GM12873 (cell line): ENCODE measurements at regions not wholly inside any gene's neighbourhood (a gene's known extent, or its start where the extent isn't known, plus 50 kb on each side); places are given as distances from the start of the nearest gene placed in this dataset.

Source experiments
- TF ChIP-seq, protein P1 (sequence below): IDR thresholded peaks from 2 replicates; pipeline ENCODE4 v1.5.1; 2012; ENCODE audit warnings: low read depth, mild to moderate bottlenecking, moderate library complexity, low read length, control low read depth; ENCODE audit not compliant: insufficient read depth; ENCODE audit errors: missing control alignments

DNA sequence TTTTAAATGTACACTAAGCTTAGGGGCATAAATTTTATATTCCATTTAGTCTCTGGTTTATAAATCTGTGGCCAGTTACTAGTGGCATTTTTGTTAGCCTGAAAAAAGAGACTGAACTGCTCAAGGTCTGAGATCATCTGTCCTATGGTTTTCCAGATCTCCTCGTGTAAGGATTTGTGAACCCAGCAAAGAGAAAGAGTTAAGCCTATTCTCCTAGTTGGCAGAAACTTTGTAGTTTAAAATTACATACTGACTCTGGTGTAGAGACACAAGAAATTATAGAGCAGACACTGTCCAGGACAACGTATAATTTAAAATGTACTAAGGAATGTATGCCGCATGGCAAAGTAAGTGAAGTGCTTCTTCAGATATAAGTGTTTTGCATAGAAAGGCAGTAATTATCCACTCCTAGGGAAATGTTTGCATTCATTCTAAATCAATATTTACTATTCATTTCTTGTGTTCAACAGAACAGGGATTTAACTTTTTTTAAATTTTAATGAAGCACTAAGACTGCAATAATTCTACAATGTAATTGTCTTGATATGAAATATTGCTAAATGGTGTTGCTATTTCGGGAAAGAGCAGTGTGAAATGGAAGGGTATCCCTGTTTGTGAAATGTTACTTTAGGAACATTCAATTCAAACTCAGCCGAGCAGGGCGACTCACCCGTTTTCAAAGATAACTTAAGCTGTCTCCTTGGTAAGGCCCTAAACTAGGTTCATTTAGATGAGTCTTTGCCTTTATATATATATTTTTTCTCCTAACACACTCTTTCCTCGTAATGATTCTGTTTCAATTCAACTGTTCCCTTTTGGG lies 508.4 kb upstream of the ZEB2 start:
- TF ChIP-seq, protein P1, sequence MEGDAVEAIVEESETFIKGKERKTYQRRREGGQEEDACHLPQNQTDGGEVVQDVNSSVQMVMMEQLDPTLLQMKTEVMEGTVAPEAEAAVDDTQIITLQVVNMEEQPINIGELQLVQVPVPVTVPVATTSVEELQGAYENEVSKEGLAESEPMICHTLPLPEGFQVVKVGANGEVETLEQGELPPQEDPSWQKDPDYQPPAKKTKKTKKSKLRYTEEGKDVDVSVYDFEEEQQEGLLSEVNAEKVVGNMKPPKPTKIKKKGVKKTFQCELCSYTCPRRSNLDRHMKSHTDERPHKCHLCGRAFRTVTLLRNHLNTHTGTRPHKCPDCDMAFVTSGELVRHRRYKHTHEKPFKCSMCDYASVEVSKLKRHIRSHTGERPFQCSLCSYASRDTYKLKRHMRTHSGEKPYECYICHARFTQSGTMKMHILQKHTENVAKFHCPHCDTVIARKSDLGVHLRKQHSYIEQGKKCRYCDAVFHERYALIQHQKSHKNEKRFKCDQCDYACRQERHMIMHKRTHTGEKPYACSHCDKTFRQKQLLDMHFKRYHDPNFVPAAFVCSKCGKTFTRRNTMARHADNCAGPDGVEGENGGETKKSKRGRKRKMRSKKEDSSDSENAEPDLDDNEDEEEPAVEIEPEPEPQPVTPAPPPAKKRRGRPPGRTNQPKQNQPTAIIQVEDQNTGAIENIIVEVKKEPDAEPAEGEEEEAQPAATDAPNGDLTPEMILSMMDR = no peak

DNA sequence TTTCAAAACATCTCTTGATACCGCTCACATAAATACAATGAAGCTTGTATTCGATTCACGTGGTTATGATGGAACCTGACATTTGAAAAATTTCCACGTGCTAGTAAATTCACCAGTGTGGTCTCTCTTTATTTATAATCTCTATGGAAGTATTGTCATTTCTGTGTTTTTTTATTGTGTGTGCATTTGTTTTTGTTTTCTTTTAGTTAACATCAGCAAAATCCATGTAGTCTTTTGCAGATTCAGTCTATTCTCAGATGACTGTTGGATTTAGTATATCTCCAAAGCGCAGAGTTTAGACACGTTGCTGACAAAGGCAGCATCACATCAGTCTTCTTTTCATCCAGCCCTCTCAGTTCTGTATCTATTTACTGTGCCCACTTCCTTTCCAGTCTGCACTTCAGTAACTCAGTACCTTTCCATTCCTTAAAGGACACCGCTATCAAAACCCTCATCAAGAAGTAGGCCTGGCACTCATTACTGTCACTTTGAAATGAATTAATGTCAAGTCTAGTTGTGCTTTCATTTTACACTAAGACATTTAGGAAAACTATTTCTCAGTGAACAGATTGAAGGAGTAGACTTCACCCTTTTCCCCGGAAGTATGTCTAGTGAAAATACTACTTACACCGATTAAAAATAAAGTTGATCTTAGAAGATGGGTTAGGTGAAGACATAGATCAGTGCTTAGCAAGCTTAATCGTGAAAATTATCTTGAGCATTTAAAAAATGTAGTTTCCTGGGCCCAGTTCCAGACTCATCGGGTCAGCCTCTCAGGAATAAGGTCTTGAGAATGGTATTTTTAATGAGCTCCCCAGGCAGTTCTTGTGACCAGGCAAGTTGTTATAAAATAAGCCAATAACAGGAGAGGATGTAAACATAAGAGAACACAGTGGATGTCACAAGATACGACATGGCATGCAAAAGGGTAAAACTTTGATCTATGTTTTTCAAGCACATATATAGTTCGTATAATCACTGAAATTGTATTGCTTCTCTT lies 506.8 kb upstream of the ZEB2 start:
- TF ChIP-seq, protein P1 = no peak

DNA sequence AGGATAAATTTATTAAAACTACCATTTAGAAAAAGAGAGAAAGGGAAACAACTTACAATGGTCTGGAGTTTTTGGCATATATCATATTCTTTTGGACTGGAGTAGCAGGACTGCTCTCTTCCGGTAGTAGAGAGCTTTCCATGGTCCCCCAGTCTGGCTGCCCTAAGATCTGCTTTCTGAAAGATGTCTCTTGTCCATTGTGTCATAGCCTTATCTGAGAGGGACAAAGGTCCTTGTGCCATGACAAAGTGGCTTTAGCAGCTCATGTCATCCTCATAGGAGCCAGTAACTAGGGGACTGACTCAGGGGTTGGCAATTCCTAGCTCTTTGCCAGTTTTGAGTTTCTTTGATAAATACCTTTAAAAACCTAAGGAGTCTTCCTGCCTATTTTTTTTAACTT lies 505.5 kb upstream of the ZEB2 start:
- TF ChIP-seq, protein P1 = no peak

DNA sequence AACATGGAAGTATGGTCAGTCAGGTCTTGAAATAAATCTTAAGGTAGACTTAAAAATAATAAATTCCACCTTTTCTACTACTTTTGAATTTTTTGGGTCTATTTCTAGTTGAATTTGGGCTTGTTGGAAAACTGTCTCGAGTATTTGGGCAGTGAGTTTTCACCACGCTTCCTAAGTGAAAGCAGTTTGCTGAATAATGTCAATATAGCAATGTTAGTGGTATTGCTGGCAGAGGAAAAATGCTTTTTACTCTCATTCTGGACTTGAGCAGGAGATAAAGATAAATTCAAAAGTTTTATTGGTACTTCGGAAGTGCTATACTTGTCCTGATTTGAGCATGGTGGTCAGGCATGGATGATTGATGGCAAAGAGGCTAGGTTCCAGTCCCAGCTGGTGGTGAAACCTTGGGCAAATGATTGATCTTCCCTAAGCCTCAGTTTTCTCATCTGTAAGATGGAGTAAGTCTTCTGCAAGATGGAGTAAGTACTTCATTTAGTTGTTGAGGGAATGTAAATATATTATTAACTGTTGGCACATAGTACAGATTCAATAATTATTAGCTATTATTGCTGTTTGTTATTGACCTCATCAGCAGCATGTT lies 503.5 kb upstream of the ZEB2 start:
- TF ChIP-seq, protein P1 = no peak

DNA sequence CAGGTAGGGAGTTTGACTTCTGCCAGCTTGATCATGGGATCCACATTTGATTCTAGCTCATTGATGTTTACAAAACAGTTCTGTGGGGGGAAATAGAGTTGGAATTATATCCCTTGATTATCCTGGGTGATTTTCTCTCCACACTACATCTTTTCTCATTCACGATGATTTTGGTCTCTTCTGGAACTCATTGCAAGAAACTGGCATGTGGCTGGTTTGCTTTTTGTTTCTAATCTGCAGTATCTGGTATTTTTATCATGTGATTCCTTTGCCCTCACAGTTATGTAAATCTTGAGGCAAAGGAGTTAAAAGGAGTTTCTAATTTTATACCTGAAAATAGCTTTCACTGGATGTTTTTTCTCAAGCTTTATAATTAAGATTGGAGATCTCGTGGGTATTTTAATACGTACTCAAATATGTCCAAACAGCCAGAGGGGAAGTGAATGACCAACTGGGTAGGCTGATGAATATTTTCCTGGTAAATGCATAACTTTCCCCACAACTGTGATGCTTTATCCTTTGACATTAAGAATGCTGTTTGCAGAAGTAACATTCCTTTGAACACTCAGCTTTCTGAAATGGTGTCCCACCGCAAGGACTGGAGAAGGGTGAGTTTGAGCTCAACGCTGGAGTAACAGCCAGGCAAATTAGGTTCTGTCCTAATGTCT lies 502.9 kb upstream of the ZEB2 start:
- TF ChIP-seq, protein P1 = no peak

DNA sequence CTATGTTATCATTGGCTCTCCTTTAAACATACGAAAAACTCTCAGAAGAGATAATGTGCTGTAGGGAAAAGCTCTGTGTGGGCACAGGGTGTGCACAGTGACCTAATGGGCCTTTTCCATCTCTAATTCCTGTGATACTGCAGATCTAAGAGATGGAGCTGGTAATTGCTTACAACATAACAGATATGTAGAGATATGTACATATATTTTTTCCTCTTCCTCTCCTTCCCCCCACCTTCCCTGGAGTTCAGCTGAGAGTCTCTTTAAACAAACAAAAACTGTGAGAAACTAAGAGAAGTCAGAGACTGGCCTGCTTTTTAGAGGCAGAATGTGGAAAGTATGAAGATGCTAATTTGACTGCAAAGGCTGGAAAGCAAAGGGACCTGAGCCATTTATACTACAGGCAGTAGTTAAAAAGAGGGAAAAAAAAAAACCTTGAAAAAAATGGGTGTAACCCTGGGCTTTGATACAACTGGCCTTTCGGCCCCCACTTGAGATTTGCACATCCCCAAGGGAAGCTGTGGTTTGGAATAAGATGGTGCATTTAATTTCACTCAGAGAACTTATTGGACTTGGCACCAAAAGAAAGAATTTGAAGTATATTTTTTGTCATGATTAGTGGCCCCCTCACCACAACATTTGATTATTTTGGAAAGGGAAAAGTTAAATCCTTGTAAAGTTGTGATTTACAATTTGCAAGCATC lies 502.2 kb upstream of the ZEB2 start:
- TF ChIP-seq, protein P1 = no peak
